Parathyroid adenoma (tissue), 2 donors: ENCODE measurements at regions not wholly inside any gene's neighbourhood (a gene's known extent, or its start where the extent isn't known, plus 50 kb on each side); places are given as distances from the start of the nearest gene placed in this dataset.
A peak's percentile ranks its signal among the peaks of the same experiment; 100 is the strongest.
"Not testable (repeated sequence)": the region's sequence is repeated elsewhere in the genome, so short reads cannot be mapped to it uniquely, and the experiment has no call there.

ENCODE experiments used
- H2AFZ ChIP-seq: fragments of 300-600 bp; sonication (generic); one replicate; pipeline ENCODE4 v1.7.0; 2017; ENCODE audit warnings: antibody characterized with exemption, mild to moderate bottlenecking
- H3K27ac ChIP-seq: fragments of 300-600 bp; sonication (generic); one replicate; pipeline ENCODE4 v1.7.0; 2017
- H3K27me3 ChIP-seq: fragments of 300-600 bp; sonication (generic); one replicate; pipeline ENCODE4 v1.7.0; 2017; ENCODE audit warnings: low read length; ENCODE audit not compliant: control insufficient read depth, insufficient read depth
- H3K36me3 ChIP-seq: fragments of 300-600 bp; sonication (generic); one replicate; pipeline ENCODE4 v1.7.0; 2017; ENCODE audit warnings: low read length; ENCODE audit not compliant: control insufficient read depth, insufficient read depth
- H3K4me1 ChIP-seq: fragments of 300-600 bp; sonication (generic); one replicate; pipeline ENCODE4 v1.7.0; 2017; ENCODE audit warnings: control low read depth
- H3K4me2 ChIP-seq: fragments of 300-600 bp; sonication (generic); one replicate; pipeline ENCODE4 v1.7.0; 2017; ENCODE audit warnings: low read length
- H3K4me3 ChIP-seq: fragments of 300-600 bp; sonication (generic); one replicate; pipeline ENCODE4 v1.7.0; 2017; ENCODE audit warnings: low read depth, low read length
- H3K79me2 ChIP-seq: fragments of 300-600 bp; sonication (generic); one replicate; pipeline ENCODE4 v1.7.0; 2017; ENCODE audit warnings: control low read depth
- H3K9ac ChIP-seq: fragments of 300-600 bp; sonication (generic); one replicate; pipeline ENCODE4 v1.7.0; 2017; ENCODE audit warnings: mild to moderate bottlenecking
- H3K9me3 ChIP-seq: fragments of 300-600 bp; sonication (generic); one replicate; pipeline ENCODE4 v1.7.0; 2017; ENCODE audit warnings: low read length; ENCODE audit not compliant: control insufficient read depth
- CTCF ChIP-seq: fragments of 300-600 bp; sonication (generic); IDR thresholded peaks from one replicate; pipeline ENCODE4 v1.7.0; 2017; ENCODE audit warnings: antibody characterized with exemption, mild to moderate bottlenecking
- donor health status: primary hyperparathyroidism.

- Histone ChIP-seq H3K27me3 (no peaks in the 10 kb centered on the region), H3K79me2 (no peaks in the 10 kb centered on the region), H3K4me2 (peak overlapping the region; percentile 99), H3K9me3 (no peaks in the 10 kb centered on the region), H2AFZ (peak overlapping the region; percentile 90), H3K27ac (no peak overlapping the region), H3K4me1 (no peaks in the 10 kb centered on the region), H3K9ac (no peak overlapping the region), H3K36me3 (no peaks in the 10 kb centered on the region), H3K4me3 (peak overlapping the region; percentile 66)
- no peak for TF ChIP-seq CTCF
These were observed 102.2 kb upstream of the ZNF438 start for GRCh38 chr10:31133792-31134310.

GRCh38 chr10:31134311-31134952 is 102.8 kb upstream of the ZNF438 start:
- no peaks in the 10 kb centered on the region for H3K9me3 ChIP-seq
- no peak overlapping the region for H3K4me2 ChIP-seq
- no peaks in the 10 kb centered on the region for H3K27me3 ChIP-seq
- H3K4me3 ChIP-seq = no peak overlapping the region
- no peaks in the 10 kb centered on the region for H3K36me3 ChIP-seq
- no peaks in the 10 kb centered on the region for H3K79me2 ChIP-seq
- no peak for TF ChIP-seq CTCF
- no peak overlapping the region for H3K9ac ChIP-seq
- H2AFZ ChIP-seq = peak overlapping the region; percentile 54
- H3K27ac ChIP-seq = no peak overlapping the region
- no peaks in the 10 kb centered on the region for H3K4me1 ChIP-seq

GRCh38 chr10:31135171-31135570 is 103.5 kb upstream of the ZNF438 start:
- Histone ChIP-seq H3K9ac (no peak overlapping the region), H2AFZ (no peak overlapping the region), H3K79me2 (no peaks in the 10 kb centered on the region), H3K4me3 (no peak overlapping the region), H3K4me1 (no peaks in the 10 kb centered on the region), H3K27me3 (no peaks in the 10 kb centered on the region), H3K27ac (no peak overlapping the region), H3K36me3 (no peaks in the 10 kb centered on the region), H3K9me3 (no peaks in the 10 kb centered on the region), H3K4me2 (no peak overlapping the region)
- no peak for TF ChIP-seq CTCF

- H3K9ac ChIP-seq, H3K36me3 ChIP-seq, H3K79me2 ChIP-seq, H3K4me2 ChIP-seq, H3K27me3 ChIP-seq, H3K4me1 ChIP-seq, H3K27ac ChIP-seq, H3K4me3 ChIP-seq, H3K9me3 ChIP-seq, H2AFZ ChIP-seq: not testable (repeated sequence)
These were observed 104.1 kb upstream of the ZNF438 start for GRCh38 chr10:31135791-31136190.

- H3K4me3 ChIP-seq = no peak overlapping the region
- no peaks in the 10 kb centered on the region for H3K79me2 ChIP-seq
- no peak overlapping the region for H3K9ac ChIP-seq
- no peaks in the 10 kb centered on the region for H3K36me3 ChIP-seq
- no peak overlapping the region for H2AFZ ChIP-seq
- H3K4me2 ChIP-seq = no peak overlapping the region
- H3K27me3 ChIP-seq = no peaks in the 10 kb centered on the region
- no peaks in the 10 kb centered on the region for H3K9me3 ChIP-seq
- H3K27ac ChIP-seq = no peak overlapping the region
- no peak for TF ChIP-seq CTCF
- no peaks in the 10 kb centered on the region for H3K4me1 ChIP-seq
These were observed 104.7 kb upstream of the ZNF438 start for GRCh38 chr10:31136386-31136785.
